ENCODE measurements at regions not wholly inside any gene's neighbourhood (a gene's known extent, or its start where the extent isn't known, plus 50 kb on each side); places are given as distances from the start of the nearest gene placed in this dataset.

DNA sequence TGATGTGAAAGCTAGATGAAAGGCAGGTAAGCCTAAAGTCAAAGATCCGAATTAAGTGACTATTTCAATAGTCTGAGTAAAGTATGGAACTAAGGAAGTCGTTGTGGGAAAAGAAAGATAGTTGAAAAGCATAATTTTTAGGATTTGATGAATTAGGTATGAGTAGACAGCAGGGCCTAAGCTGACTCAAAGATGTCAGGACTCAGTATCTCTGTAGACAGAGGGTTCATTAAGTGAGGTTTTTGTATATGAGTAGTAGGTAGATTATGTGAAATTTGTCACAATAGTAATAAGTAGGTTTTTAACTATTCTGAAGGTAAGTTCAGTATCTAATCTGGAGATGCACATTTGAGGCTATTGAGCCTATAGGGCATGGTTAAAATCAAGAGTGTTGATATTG lies 196.4 kb downstream of the RASSF9 start:
- no peak for DNase-seq (ENCODE audit: low read depth)

DNA sequence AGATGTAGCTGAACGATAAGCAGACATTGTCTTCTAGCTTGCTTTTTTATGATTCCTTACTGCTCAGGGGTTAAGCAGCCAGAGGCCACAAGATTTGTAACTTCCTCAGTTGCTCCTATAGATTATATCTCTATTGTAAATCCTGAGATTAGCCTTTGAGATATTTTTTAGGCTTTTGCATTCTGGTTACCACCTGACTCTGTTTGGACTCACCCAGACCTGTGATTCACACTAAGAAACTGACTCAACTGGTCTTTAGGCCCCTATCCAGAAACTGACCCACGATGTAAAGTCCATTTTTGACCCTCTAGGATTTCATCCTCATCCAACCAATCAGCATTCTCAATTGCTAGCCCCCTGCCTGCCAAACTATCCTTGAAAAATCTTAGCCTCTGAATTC lies 194.4 kb downstream of the RASSF9 start:
- DNase-seq (ENCODE audit: low read depth) = no peak

GRCh38 chr12:85642288-85642687 lies 193.9 kb downstream of the RASSF9 start:
- DNase-seq (ENCODE audit: low read depth) = no peak

- no peak for DNase-seq (ENCODE audit: low read depth)
Observed at GRCh38 chr12:85642808-85643207, 193.4 kb downstream of the RASSF9 start.

- DNase-seq (ENCODE audit: low read depth) = no peak
Observed at GRCh38 chr12:85644508-85644907, 191.7 kb downstream of the RASSF9 start.

DNA sequence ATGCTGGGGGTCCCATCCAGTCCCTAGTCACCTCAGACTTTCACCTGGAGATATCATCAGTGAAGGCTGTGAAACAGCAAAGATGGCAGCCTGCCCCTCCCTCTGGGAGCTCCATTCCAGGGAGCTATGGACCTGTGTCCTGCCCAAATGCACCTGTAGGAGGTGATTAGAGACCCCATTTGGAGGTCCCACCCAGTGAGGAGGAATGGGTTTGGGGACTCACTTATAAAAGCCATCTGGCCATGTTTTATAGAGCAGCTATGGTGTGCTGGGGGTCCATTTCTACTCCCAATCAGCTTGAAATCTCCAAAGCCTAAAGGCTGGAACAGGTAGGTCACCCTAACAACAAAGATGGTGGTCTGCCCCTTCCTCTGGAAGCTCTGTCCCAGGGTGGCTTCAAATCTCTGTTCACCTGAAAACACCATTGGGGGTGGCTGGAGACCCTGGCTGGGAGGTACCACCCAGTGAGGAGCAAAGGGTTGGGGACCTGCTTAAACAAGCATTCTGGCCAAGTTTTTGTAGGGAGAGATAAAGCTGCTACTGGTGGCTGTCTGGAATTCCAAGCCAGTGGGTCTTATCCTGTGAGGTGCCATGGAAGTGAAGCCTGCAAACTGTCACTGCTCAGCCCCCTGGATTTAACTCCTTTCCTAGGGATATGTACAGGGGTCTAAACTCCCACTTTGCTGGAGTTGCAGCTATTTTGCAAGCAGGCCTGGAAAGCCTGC lies 182.3 kb downstream of the RASSF9 start:
- DNase-seq (ENCODE audit: low read depth) = no peak

GRCh38 chr12:85654456-85654840 lies 181.8 kb downstream of the RASSF9 start:
- DNase-seq (ENCODE audit: low read depth) = no peak

DNA sequence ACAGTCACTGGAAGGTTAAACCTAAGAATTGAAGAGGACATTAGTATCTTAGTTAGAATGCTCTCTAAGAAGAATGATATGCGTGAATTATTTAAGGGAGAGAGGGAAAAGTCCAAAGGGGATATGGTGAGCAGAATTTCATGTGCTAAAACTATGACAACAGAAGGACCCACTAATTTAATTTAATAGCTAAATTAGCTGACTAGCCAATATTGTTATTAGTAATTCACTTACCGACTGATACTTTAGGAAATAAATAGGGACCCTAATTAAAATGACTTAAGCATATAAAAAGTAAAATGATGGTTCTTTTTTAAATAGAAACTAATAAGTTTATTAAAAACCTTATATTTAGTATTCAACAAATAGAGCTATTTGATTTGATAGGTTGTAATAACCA lies 179.6 kb downstream of the RASSF9 start:
- no peak for DNase-seq (ENCODE audit: low read depth)

DNA sequence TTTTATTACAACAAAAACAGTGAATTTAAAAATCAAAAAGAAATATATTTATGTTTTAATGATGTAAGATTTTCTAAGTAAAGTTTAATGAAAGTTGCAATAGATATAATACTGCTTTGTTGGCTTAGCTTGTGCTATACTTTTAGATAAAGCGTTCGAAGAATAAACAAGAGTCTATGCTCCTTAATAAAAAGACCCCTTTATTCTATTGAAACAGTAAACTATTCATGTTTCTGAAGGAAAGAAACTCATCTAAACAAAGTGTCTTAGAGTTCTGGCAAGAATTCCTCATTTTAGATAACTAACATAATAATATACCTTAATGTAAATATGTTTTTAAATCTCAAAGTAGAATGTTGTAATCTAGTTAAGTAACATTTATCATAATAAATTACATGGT lies 179.0 kb downstream of the RASSF9 start:
- no peak for DNase-seq (ENCODE audit: low read depth)

- no peak for DNase-seq (ENCODE audit: low read depth)
Observed at GRCh38 chr12:85657836-85658630, 178.2 kb downstream of the RASSF9 start.

- DNase-seq (ENCODE audit: low read depth) = no peak
Observed at GRCh38 chr12:85659754-85660530, 176.3 kb downstream of the RASSF9 start.

- no peak for DNase-seq (ENCODE audit: low read depth)
Observed at GRCh38 chr12:85661461-85662206, 174.6 kb downstream of the RASSF9 start.

DNA sequence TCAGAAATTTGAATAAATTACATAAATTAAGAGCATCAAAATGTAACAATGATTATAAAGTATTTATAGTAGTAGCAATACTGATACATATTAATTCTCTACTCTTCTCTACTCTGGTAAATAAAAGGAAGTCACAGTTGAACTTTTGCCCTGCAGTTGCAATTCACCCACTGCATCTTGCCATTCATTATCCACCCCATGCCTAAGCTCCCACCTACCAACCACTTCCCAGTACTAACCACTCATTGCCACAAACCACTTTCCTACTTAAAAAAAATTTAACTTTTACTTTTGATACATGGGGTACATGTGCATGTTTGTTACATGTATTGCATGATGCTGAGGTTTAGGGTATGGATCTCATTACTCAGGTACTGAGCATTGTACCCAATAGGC lies 174.0 kb downstream of the RASSF9 start:
- DNase-seq (ENCODE audit: low read depth) = no peak

- no peak for DNase-seq (ENCODE audit: low read depth)
Observed at GRCh38 chr12:85663631-85664030, 172.6 kb downstream of the RASSF9 start.

- no peak for DNase-seq (ENCODE audit: low read depth)
Observed at GRCh38 chr12:85664429-85664828, 171.8 kb downstream of the RASSF9 start.

DNA sequence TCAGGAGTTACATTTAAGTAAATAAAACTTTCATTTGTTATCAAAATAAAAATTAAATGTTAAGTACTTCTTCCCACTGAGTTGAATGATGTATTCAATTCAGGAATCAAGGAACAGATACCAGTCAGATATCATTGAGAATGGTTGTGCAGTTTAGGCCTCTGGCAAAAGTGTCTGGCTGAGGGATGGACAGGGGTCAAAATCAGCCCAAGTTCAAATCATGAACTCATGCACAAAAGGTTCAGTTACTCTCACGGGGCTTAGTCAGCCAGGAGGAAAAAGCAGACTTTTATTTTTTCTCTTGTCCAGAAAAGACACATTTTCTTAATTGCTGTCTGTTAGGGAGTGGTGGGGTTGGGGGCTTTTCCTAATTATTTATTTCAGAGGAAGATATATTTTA lies 166.3 kb downstream of the RASSF9 start:
- no peak for DNase-seq (ENCODE audit: low read depth)

DNA sequence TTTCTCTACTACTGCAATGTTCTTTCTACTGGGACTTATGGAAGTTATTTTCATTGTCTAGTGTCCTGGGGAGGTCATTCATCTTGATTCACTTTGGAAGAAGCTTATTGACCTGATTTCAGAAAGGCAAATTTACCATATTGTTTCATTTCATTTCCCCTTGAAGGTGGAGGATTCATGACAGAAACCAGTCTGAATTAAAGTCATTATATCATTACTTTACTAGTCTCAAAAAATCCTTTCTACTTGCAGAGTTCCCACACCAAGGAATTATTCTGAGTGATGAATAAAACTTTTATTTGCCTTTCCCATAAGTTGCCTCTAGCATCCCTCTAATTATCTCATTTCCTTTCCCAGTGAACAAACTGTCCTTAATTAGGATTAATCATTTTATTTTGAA lies 163.8 kb downstream of the RASSF9 start:
- DNase-seq (ENCODE audit: low read depth) = no peak

DNA sequence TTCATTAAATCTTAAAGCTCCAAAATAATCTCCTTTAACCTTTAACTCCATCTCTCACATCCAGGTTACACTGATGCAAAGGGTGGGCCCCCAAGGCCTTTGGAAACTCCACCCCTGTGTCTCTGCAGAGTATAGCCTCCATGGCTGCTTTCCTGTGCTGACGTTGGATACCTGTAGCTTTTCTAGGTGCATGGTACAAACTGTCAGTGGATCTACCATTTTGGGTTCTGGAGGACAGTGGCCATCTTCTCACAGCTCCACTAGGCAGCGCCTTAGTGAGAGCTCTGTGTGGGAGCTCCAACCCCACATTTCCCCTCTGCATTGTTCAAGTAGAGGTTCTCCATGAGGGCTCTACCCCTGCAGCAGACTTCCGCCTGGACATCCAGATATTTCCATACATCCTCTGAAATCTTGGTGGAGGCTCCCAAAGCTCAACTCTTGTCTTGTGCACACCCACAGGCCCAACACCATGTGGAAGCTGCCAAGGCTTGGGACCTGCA lies 162.2 kb downstream of the RASSF9 start:
- DNase-seq (ENCODE audit: low read depth) = no peak

GRCh38 chr12:85676816-85677749 lies 159.1 kb downstream of the RASSF9 start:
- DNase-seq (ENCODE audit: low read depth) = no peak

GRCh38 chr12:85679296-85679695 lies 156.9 kb downstream of the RASSF9 start:
- no peak for DNase-seq (ENCODE audit: low read depth)

DNA sequence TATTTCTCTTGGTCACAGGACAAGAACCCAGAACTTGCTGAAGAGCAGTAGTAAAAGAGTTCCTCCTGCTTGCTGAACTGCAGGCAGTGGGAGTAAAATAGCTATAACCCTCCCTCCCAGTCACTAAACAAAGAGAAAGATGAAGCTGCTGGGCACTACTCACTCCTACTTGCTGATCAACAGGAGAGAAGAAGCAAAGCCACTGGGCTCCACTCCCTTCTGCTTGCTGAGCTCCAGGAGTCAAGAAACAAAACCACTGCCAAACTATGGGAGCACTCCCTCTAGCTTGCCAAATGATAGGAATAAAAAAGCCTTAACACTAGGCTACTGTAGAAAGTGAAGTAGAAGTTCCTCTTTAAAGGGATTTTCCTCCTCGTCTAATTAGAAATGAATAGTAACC lies 155.3 kb downstream of the RASSF9 start:
- no peak for DNase-seq (ENCODE audit: low read depth)

Measured in stimulated activated CD4-positive, alpha-beta T cell treated with anti-CD3 and anti-CD28 coated beads, Interleukin-2, amount 100 ng/mL, for 4 hours (primary cell).